Endothelial cell (in vitro differentiated cells): ENCODE measurements at regions not wholly inside any gene's neighbourhood (a gene's known extent, or its start where the extent isn't known, plus 50 kb on each side); places are given as distances from the start of the nearest gene placed in this dataset.

Experiments used
- DNase-seq: peaks from one replicate; pipeline ENCODE4 v3.0.0; 2021; ENCODE audit warnings: low spot score
- H3K27ac Mint-ChIP-seq: one replicate; pipeline ENCODE4 v1.8.0; 2021; ENCODE audit warnings: mixed read lengths, inconsistent platforms; ENCODE audit not compliant: unreplicated experiment
- H3K27me3 Mint-ChIP-seq: one replicate; pipeline ENCODE4 v1.8.0; 2021; ENCODE audit warnings: mild to moderate bottlenecking, moderate library complexity, mixed read lengths, inconsistent platforms; ENCODE audit not compliant: unreplicated experiment
- H3K36me3 Mint-ChIP-seq: one replicate; pipeline ENCODE4 v1.8.0; 2021; ENCODE audit warnings: mild to moderate bottlenecking, low read depth, mixed read lengths, inconsistent platforms; ENCODE audit not compliant: unreplicated experiment
- H3K4me1 Mint-ChIP-seq: one replicate; pipeline ENCODE4 v1.8.0; 2021; ENCODE audit warnings: mild to moderate bottlenecking, mixed read lengths, inconsistent platforms; ENCODE audit not compliant: unreplicated experiment
- H3K4me3 Mint-ChIP-seq: one replicate; pipeline ENCODE4 v1.8.0; 2021; ENCODE audit warnings: mild to moderate bottlenecking, mixed read lengths, inconsistent platforms; ENCODE audit not compliant: unreplicated experiment
- H3K9me3 Mint-ChIP-seq: one replicate; pipeline ENCODE4 v1.8.0; 2021; ENCODE audit warnings: mixed read lengths, inconsistent platforms; ENCODE audit not compliant: unreplicated experiment
- TF ChIP-seq, protein P1 (sequence below): fragments of 200-600 bp; sonication (generic); IDR thresholded peaks from one replicate; pipeline ENCODE4 v1.5.0; 2021; ENCODE audit warnings: antibody characterized with exemption; ENCODE audit not compliant: unreplicated experiment

DNA sequence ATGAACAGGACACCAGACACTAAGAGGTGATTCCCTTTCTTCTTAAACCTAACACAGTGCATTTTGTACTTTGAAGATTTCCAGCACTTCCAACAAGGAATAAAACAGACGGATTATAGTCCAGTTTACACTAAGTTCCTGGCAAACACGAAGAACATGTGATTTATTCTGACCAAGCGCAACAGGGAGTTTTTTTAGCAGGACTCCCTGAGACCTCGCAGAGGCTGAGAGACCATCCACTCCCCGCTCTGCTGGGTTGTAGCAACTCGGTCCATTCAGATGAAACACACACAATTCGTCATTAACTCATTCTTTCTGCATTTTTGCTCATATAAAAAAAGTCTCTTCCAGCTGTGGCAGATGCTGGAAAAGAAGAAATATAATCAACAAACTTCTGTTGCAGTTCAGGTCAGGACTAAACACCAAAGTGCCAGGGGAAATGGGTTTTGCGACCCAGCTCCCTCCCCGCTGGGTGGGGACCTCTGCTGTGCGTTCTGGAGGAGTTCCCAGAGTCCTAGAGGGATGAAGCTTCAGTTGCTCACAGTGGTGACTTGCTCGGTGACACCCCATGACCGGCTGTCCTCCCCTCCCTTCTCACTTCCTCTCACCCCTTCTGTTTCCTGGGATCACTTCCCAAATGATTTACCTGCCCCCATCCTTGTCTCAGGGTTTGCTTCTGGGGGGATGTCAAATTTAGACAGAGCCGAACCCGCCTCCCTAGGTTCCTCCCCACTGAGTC lies 52.5 kb downstream of the KCNF1 start:
- peaks cover 9% of the 10 kb centered on the region for H3K4me1 Mint-ChIP-seq
- TF ChIP-seq, protein P1, sequence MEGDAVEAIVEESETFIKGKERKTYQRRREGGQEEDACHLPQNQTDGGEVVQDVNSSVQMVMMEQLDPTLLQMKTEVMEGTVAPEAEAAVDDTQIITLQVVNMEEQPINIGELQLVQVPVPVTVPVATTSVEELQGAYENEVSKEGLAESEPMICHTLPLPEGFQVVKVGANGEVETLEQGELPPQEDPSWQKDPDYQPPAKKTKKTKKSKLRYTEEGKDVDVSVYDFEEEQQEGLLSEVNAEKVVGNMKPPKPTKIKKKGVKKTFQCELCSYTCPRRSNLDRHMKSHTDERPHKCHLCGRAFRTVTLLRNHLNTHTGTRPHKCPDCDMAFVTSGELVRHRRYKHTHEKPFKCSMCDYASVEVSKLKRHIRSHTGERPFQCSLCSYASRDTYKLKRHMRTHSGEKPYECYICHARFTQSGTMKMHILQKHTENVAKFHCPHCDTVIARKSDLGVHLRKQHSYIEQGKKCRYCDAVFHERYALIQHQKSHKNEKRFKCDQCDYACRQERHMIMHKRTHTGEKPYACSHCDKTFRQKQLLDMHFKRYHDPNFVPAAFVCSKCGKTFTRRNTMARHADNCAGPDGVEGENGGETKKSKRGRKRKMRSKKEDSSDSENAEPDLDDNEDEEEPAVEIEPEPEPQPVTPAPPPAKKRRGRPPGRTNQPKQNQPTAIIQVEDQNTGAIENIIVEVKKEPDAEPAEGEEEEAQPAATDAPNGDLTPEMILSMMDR: no peak
- no peak overlapping the region for H3K27ac Mint-ChIP-seq
- H3K27me3 Mint-ChIP-seq: peaks cover 3% of the 10 kb centered on the region
- H3K9me3 Mint-ChIP-seq: no peaks in the 10 kb centered on the region
- H3K36me3 Mint-ChIP-seq: no peaks in the 10 kb centered on the region
- DNase-seq: no peak
- H3K4me3 Mint-ChIP-seq: no peak overlapping the region

GRCh38 chr2:10965241-10965843 lies 53.6 kb downstream of the KCNF1 start:
- Mint-ChIP-seq H3K9me3 (no peaks in the 10 kb centered on the region), H3K27ac (no peak overlapping the region), H3K4me1 (peaks cover 9% of the 10 kb centered on the region), H3K36me3 (no peaks in the 10 kb centered on the region), H3K4me3 (no peak overlapping the region), H3K27me3 (peaks cover 3% of the 10 kb centered on the region)
- TF ChIP-seq, protein P1: no peak
- no peak for DNase-seq

DNA sequence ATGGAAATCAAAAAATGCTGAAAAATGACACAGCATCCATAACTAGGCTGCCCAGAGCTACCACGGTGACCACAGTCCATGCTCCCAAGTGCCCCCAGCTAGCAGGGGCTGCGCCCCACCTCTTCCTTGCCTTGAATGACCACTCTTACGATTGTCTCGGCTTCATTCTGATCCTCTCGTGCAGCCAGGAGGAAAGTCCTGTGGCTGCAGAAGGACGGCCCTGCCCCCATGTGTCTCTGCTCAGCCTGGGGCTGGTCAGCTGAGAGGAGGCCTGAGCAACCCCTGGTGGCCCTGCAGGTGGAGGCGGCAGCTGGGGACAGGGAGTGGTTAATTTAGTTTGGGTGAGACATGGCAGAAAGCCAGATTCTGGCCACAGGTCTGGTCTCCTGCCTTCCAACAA lies 54.3 kb downstream of the KCNF1 start:
- peaks cover 9% of the 10 kb centered on the region for H3K4me1 Mint-ChIP-seq
- DNase-seq: no peak
- H3K27me3 Mint-ChIP-seq: peaks cover 3% of the 10 kb centered on the region
- no peak overlapping the region for H3K27ac Mint-ChIP-seq
- TF ChIP-seq, protein P1: no peak
- H3K36me3 Mint-ChIP-seq: no peaks in the 10 kb centered on the region
- H3K9me3 Mint-ChIP-seq: no peaks in the 10 kb centered on the region
- H3K4me3 Mint-ChIP-seq: no peak overlapping the region

DNA sequence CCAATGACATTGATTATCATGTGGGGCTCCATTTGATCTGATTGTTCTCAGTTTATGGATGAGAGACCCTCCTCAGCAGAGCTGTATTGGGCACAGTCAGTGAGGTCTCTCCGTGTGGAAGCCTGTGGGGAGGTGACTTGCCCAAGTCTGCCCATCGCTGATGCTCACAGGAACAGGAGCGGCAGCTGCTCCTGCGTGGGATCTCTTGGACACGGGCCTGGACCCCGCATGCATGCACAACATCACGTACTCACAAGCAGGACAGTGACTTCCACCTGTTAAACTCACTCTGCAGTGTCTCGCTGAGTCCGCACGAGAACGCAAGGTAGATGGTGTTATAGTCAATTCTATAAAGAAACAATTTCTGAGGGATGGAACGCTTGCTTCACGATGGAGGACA lies 55.0 kb downstream of the KCNF1 start:
- TF ChIP-seq, protein P1: no peak
- no peak for DNase-seq
- Mint-ChIP-seq H3K27me3 (peaks cover 3% of the 10 kb centered on the region), H3K36me3 (no peaks in the 10 kb centered on the region), H3K9me3 (no peaks in the 10 kb centered on the region), H3K27ac (no peak overlapping the region), H3K4me1 (peaks cover 9% of the 10 kb centered on the region), H3K4me3 (no peak overlapping the region)

DNA sequence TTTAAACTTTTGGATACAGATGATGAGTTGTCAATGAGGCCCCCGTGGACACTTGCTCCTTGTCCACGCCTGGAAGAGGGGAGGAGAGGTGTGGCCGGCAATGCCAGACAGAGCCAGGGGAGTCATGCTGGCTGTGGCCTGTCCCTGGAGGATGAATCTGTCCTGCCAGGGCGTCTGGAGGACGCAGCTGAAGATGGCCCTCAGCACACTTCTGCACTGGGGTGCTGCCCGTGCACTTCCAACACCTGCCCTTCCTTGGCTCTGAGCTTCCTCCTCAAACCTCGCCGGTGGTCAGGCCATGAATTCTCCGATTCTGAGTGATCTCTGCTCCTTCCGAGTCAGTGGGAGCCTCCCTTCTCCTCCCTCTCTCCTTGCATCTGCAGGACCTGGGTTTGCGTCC lies 56.4 kb downstream of the KCNF1 start:
- peaks cover 9% of the 10 kb centered on the region for H3K27me3 Mint-ChIP-seq
- H3K36me3 Mint-ChIP-seq: no peaks in the 10 kb centered on the region
- no peaks in the 10 kb centered on the region for H3K9me3 Mint-ChIP-seq
- DNase-seq: no peak
- TF ChIP-seq, protein P1: no peak
- peaks cover 10% of the 10 kb centered on the region for H3K4me1 Mint-ChIP-seq
- H3K4me3 Mint-ChIP-seq: no peak overlapping the region
- H3K27ac Mint-ChIP-seq: no peak overlapping the region
